ENCODE measurements at regions not wholly inside any gene's neighbourhood (a gene's known extent, or its start where the extent isn't known, plus 50 kb on each side); places are given as distances from the start of the nearest gene placed in this dataset.
"Not testable (repeated sequence)": the region's sequence is repeated elsewhere in the genome, so short reads cannot be mapped to it uniquely, and the experiment has no call there.

DNA sequence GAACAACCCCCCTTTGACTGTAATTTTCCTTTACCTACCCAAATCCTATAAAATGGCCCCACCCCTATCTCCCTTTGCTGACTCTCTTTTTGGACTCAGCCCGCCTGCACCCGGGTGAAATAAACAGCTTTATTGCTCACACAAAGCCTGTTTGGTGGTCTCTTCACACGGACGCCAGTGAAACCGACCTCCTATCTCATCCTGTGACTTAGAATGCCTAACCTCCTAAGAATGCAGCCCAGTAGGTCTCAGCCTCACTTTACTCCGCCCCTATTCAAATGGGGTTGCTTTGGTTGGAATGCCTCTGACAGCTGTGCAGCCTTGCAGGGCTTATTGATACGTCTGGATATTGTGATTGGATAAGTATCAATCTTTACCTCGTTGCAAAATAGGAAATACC, 243.8 kb upstream of the PROK2 start:
- H3K4me3 ChIP-seq (ENCODE audit: low read depth, low read length) = not testable (repeated sequence)

DNA sequence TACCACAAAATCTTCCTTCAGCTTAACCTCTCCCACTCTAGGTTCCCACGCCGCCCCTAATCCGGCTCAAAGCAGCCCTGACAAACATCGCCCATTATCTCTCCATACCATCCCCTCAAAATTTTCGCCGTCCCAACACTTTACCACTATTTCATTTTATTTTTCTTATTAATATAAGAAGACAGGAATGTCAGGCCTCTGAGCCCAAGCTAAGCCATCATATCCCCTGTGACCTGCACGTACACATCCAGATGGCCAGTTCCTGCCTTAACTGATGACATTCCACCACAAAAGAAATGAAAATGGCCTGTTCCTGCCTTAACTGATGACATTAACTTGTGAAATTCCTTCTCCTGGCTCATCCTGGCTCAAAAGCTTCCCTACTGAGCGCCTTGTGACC, 243.4 kb upstream of the PROK2 start:
- H3K4me3 ChIP-seq (ENCODE audit: low read depth, low read length) = not testable (repeated sequence)

DNA sequence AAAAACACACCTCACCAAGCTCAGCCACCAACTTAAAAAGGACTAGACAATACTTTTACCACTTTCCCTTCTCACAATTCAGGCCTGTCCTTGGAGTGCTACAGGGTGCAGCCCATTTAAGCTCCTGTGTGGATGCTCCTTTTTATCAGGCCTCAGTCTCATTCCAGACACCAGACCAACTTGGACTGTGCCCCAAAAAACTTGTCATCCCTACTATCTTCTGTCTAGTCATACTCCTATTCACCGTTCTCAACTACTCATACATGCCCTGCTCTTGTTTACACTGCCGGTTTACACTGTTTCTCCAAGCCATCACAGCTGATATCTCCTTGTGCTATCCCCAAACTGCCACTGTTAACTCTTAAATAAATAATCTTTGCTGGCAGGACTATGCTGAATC, 242.8 kb upstream of the PROK2 start:
- not testable (repeated sequence) for H3K4me3 ChIP-seq (ENCODE audit: low read depth, low read length)

- H3K4me3 ChIP-seq (ENCODE audit: low read depth, low read length) = no peak overlapping the region
Measured at GRCh38 chr3:72022027-72022426, 237.1 kb upstream of the PROK2 start.

DNA sequence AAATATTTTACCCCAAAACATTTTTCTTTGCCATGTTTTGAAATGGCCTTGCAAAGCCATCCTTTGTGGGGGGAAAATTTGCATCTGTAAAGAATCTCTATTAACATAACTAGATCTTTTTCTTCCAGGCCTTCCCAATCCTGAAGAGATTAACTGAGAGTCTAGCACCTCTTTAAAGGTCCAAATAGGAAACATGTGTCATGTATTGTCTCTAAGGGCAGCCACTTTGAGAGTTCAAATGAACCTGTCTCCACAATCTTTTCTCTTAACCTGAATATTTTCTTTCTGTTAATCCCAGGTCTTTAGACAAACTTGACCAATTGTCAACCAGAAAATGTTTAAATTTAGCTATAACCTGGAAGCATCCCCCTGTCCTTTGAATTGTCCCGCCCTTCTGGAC, 236.6 kb upstream of the PROK2 start:
- no peak overlapping the region for H3K4me3 ChIP-seq (ENCODE audit: low read depth, low read length)

DNA sequence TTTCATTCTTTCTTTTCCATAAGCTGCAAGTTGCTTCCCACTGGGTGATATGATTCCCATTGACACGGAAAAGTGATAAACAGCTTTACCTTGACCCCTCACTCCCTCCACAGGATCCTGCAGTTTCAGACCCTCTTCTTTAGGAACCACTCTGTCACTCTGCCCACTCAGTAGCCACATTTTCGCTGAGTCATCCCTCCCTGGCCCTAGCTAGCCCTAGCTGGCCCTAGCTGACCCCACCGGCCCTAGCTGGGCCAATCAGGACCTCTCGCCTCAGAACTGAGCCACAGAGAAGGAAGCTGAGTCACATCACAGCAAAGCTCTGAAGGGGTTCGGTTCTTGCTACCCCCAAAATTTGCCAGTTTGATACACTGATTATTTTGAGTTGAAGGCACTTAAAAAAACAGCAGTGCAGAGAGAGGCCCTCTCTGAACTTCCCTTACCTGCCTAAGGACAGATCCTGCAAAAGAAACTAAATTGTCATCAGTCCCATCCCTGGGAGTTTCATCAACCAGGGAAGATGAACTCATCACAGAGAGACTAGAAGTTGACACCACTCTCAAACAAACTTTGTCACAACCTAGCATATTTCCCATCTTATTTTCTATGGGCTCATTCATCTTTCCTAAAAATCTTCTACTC, 233.5 kb upstream of the PROK2 start:
- H3K4me3 ChIP-seq (ENCODE audit: low read depth, low read length) = no peak overlapping the region

GRCh38 chr3:72017935-72018334, 233.0 kb upstream of the PROK2 start:
- H3K4me3 ChIP-seq (ENCODE audit: low read depth, low read length) = no peak overlapping the region

- no peak overlapping the region for H3K4me3 ChIP-seq (ENCODE audit: low read depth, low read length)
Measured at GRCh38 chr3:72017311-72017710, 232.4 kb upstream of the PROK2 start.

- no peak overlapping the region for H3K4me3 ChIP-seq (ENCODE audit: low read depth, low read length)
Measured at GRCh38 chr3:72015463-72015862, 230.5 kb upstream of the PROK2 start.

GRCh38 chr3:72013084-72013483, 228.1 kb upstream of the PROK2 start:
- no peak overlapping the region for H3K4me3 ChIP-seq (ENCODE audit: low read depth, low read length)

DNA sequence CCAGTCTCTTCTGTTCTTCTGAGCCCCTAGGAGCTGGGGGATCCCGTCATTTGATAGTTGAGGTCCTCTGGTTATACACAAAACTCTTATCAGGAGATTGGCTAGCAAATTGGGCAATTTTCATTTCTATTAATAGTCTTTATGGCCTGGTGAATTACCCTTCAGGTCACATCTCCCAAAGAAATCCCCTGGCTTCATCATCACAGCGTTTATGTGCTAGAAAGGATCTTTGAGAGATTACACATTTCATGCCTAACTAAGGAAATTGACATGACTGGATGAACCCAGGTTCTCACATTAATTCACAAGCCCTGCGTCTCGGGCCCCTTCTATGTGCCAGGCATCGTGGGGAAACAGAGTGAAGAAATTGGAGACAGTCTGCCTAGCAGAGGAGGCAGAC, 227.4 kb upstream of the PROK2 start:
- no peak overlapping the region for H3K4me3 ChIP-seq (ENCODE audit: low read depth, low read length)

GRCh38 chr3:72011485-72011884, 226.5 kb upstream of the PROK2 start:
- no peak overlapping the region for H3K4me3 ChIP-seq (ENCODE audit: low read depth, low read length)

DNA sequence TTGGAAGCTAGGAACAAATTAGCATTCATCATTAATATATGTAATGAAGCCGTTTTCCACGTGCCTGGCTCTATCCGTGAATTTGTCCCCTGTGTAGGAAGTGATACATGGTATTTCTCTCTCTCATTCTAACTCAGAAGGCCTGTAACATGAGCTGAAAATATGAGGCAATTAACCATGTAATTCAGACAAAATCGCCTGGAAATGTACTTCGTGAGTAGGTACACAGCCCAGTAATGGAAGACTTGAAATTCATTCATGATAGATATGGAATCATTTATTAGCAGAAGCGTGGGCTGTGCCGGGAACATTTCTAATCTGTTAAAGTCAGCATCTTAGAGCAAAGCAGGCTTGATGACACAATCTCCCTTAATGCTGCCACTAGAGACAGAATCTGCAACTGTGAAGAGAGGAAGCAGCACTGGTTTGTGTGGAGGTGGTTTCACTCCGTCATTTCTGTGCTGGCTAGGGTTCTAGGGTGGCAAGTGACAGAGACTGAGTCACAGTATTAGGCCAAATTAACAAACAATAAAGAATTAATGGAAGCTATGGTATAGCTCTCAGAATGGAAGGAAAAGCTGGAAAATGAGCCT, 225.0 kb upstream of the PROK2 start:
- no peak overlapping the region for H3K4me3 ChIP-seq (ENCODE audit: low read depth, low read length)

- no peak overlapping the region for H3K4me3 ChIP-seq (ENCODE audit: low read depth, low read length)
Measured at GRCh38 chr3:72008226-72008996, 223.5 kb upstream of the PROK2 start.

DNA sequence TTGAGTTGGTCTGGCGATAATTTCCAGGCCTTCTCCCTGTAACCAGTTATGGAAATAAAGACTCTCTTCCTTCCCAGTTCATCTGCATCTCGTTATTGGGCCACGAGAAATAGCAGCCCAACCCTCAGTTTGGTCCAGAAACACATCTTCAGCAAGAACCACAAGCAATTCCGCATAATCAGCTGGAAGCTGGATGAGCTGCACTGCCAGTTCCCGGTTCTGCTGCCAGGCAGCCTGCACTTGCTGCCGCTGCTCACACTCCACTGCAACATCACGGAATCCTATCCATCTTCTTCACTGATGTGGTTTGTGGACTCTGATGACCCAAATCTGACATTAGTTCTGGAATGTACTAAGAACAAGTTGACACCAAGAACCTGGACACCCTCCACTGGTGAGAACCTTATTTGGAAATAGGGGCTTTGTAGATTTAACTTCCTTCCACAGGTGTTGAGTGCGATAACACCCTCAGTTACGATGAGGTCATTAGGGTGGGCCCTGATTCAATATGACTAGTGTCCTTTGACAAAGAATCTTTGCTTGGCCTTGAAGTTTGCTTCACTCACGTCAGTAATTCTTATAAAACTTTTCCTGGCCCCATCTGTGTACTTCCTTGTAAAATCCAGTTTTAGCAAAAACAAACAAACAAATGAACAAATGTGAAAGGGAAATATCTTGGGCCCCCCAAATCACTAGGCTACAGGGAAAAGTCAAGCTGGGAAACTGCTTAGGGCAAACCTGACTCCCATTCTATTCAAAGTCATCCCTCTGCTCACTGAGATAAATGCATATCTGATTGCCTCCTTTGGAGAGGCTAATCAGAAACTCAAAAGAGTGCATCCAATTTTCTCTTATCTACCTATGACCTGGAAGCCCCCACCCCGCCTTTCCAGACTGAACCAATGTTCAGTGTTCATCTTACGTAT, 221.9 kb upstream of the PROK2 start:
- H3K4me3 ChIP-seq (ENCODE audit: low read depth, low read length) = no peak overlapping the region

GRCh38 chr3:72004749-72005292, 219.9 kb upstream of the PROK2 start:
- no peak overlapping the region for H3K4me3 ChIP-seq (ENCODE audit: low read depth, low read length)

GRCh38 chr3:72003936-72004335, 219.0 kb upstream of the PROK2 start:
- H3K4me3 ChIP-seq (ENCODE audit: low read depth, low read length) = no peak overlapping the region

DNA sequence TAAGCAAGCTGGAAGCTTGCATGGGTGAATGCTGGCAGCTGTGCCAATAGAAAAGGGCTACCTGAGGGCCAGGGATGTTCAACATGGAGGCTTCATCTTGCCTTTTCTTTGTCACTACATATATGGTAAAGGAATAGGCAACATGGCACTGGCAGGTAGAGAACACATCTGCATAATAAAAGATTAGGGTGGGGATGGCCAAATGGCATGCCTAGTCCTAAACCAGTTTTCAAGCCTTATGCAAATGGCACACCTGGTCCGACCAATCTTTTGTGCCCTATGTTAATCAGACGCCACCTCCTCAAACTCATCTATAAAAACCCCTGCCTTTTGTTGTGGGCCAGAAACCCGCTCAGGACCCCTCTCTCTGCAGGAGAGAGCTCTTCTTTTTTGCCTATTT, 216.8 kb upstream of the PROK2 start:
- no peak overlapping the region for H3K4me3 ChIP-seq (ENCODE audit: low read depth, low read length)

DNA sequence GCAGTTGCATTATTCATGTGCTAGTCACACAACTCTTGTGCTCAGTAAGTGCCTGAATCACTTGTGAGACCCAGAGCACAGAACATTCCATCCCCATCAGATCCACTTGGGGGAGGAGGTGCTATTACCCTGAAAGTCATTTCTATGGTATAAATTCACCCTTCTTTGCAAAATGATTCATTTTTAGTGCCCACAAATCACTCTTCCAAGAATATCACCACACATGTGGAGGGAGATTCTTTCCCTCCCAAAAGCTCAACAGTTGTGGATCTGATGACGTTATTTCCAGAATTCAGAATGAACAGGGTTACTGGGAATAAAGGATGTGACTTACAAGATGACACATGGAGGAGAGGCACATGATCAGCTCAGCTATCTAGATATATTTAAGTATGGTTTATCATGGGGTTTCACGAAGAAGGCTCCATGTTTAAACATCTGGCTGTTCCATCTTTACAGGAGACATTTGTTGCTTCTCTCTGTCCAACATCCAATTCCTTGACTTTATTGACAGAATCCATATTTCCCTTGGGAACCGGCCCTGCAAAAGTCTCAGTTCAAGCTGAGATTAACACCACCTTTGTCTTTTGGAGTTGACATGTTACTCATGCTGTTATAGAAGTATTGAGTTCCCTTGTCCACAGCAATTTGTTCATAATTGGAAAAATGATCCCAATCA, 214.2 kb upstream of the PROK2 start:
- no peak overlapping the region for H3K4me3 ChIP-seq (ENCODE audit: low read depth, low read length)

DNA sequence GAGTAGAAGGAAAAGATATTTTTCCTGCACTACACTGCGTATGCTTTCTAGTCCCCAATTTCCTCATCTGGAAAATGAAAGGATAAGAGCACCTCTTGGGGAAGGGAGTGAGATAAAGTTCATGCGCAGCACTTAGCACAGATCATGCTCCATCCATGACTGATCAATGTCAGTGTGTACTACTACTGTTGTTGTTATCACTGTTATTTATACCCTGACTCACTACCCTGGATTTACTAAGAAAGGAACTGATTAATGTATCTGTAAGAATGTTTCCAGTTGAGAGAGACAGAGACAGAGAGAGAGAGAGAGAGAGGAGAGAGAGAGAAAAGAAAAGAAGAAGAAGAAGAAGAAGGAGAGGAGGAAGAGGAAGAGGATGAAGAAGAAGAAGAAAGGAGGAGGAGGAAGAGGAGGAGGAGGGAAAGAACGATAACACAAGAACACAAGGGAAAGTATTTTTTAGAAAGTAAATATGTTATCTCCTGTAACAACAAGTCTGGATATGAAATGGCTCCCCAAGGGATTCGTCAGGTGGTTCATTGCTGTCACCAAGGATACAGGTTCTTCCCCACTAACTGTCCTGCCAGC, 212.2 kb upstream of the PROK2 start:
- H3K4me3 ChIP-seq (ENCODE audit: low read depth, low read length) = no peak overlapping the region

All from iPS-11a (cell line).